ENCODE measurements at regions not wholly inside any gene's neighbourhood (a gene's known extent, or its start where the extent isn't known, plus 50 kb on each side); places are given as distances from the start of the nearest gene placed in this dataset.

GRCh38 chr3:83655083-83655482, 1303.7 kb upstream of the CADM2 start:
- Histone ChIP-seq H3K4me1 (ENCODE audit: control insufficient read depth in 4 of 4, insufficient read depth in 4 of 4, low read length in 3 of 4) (no peaks in the 10 kb centered on the region), H3K36me3 (ENCODE audit: control insufficient read depth in 4 of 4, insufficient read depth in 3 of 4, low read depth in 1 of 4, low read length in 3 of 4) (no peaks in the 10 kb centered on the region), H3K27me3 (ENCODE audit: control insufficient read depth in 4 of 4, insufficient read depth in 4 of 4, low read length in 3 of 4) (no peaks in the 10 kb centered on the region), H3K9ac (ENCODE audit: low read depth in 1 of 2, low read length in 2 of 2) (no peak overlapping the region), H3K4me3 (ENCODE audit: low read depth in 1 of 3, low read length in 3 of 3) (no peak overlapping the region), H3K27ac (ENCODE audit: low read depth in 1 of 2, low read length in 2 of 2) (no peak overlapping the region), H3K9me3 (ENCODE audit: control insufficient read depth in 4 of 4, low read length in 3 of 4) (no peaks in the 10 kb centered on the region)
- TF ChIP-seq JUND (IDR thresholded peaks at IDR 0.05) (no peak), FOXA2 (IDR thresholded peaks at IDR 0.05) (no peak), RXRA (IDR thresholded peaks at IDR 0.05) (no peak), YY1 (IDR thresholded peaks at IDR 0.05) (no peak), EGR1 (IDR thresholded peaks at IDR 0.05; ENCODE audit: low read depth in 2 of 2) (no peak)
- TF ChIP-seq, protein P1, sequence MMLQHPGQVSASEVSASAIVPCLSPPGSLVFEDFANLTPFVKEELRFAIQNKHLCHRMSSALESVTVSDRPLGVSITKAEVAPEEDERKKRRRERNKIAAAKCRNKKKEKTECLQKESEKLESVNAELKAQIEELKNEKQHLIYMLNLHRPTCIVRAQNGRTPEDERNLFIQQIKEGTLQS (IDR thresholded peaks at IDR 0.05) = no peak
- DNase-seq (ENCODE audit: low spot score) = no peak
- 90% methylated on average over 1 of the region's 1 CpG for WGBS

GRCh38 chr3:83662381-83662960, 1296.3 kb upstream of the CADM2 start:
- DNase-seq (ENCODE audit: low spot score) = no peak
- no peak overlapping the region for H3K27ac ChIP-seq (ENCODE audit: low read depth in 1 of 2, low read length in 2 of 2)
- WGBS = 68% methylated on average over 4 of the region's 4 CpGs
- no peaks in the 10 kb centered on the region for H3K9me3 ChIP-seq (ENCODE audit: control insufficient read depth in 4 of 4, low read length in 3 of 4)
- H3K36me3 ChIP-seq (ENCODE audit: control insufficient read depth in 4 of 4, insufficient read depth in 3 of 4, low read depth in 1 of 4, low read length in 3 of 4) = no peaks in the 10 kb centered on the region
- no peaks in the 10 kb centered on the region for H3K27me3 ChIP-seq (ENCODE audit: control insufficient read depth in 4 of 4, insufficient read depth in 4 of 4, low read length in 3 of 4)
- TF ChIP-seq JUND (IDR thresholded peaks at IDR 0.05) (no peak), FOXA1 (IDR thresholded peaks at IDR 0.05) (no peak), EGR1 (IDR thresholded peaks at IDR 0.05; ENCODE audit: low read depth in 2 of 2) (no peak), FOXA2 (IDR thresholded peaks at IDR 0.05) (no peak), REST (IDR thresholded peaks at IDR 0.05) (no peak), YY1 (IDR thresholded peaks at IDR 0.05) (no peak), RXRA (IDR thresholded peaks at IDR 0.05) (no peak), RAD21 (IDR thresholded peaks at IDR 0.05) (no peak), TAF1 (conservative IDR thresholded peaks at IDR 0.05) (no peak), NR2F2 (IDR thresholded peaks at IDR 0.05) (no peak)
- TF ChIP-seq, protein P1 (IDR thresholded peaks at IDR 0.05) = no peak
- TF ChIP-seq, protein P2, sequence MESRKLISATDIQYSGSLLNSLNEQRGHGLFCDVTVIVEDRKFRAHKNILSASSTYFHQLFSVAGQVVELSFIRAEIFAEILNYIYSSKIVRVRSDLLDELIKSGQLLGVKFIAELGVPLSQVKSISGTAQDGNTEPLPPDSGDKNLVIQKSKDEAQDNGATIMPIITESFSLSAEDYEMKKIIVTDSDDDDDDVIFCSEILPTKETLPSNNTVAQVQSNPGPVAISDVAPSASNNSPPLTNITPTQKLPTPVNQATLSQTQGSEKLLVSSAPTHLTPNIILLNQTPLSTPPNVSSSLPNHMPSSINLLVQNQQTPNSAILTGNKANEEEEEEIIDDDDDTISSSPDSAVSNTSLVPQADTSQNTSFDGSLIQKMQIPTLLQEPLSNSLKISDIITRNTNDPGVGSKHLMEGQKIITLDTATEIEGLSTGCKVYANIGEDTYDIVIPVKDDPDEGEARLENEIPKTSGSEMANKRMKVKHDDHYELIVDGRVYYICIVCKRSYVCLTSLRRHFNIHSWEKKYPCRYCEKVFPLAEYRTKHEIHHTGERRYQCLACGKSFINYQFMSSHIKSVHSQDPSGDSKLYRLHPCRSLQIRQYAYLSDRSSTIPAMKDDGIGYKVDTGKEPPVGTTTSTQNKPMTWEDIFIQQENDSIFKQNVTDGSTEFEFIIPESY (IDR thresholded peaks at IDR 0.05) = no peak
- H3K9ac ChIP-seq (ENCODE audit: low read depth in 1 of 2, low read length in 2 of 2) = no peak overlapping the region
- H3K4me1 ChIP-seq (ENCODE audit: control insufficient read depth in 4 of 4, insufficient read depth in 4 of 4, low read length in 3 of 4) = no peaks in the 10 kb centered on the region
- no peak overlapping the region for H3K4me3 ChIP-seq (ENCODE audit: low read depth in 1 of 3, low read length in 3 of 3)

Data from liver (tissue), 7 donors.